HEK293 (cell line): ENCODE measurements at regions not wholly inside any gene's neighbourhood (a gene's known extent, or its start where the extent isn't known, plus 50 kb on each side); places are given as distances from the start of the nearest gene placed in this dataset.

Experiments
- CTCF ChIA-PET: fragments of 350-600 bp; formaldehyde crosslinking; extraction: SDS; loops from one replicate; lab custom pipeline; 2021; ENCODE audit warnings: antibody characterized with exemption; lab: Yijun Ruan, JAX
- POLR2A ChIA-PET: fragments of 300-600 bp; formaldehyde crosslinking; extraction: SDS; loops from one replicate; lab custom pipeline; 2020; ENCODE audit warnings: antibody characterized with exemption, inconsistent platforms; lab: Yijun Ruan, JAX
- H3K27ac ChIP-seq: fragments of 200-500 bp; sonication (Bioruptor generic); 2 replicates; pipeline ENCODE4 v1.5.1; 2014; ENCODE audit warnings: low read depth, low read length, control low read depth, inconsistent platforms; ENCODE audit errors: extremely low read depth
- H3K36me3 ChIP-seq, 2 experiments: fragments of 200-500 bp in 1 of 2; sonication (Bioruptor generic) in 1 of 2; 1 replicate in 1 of 2; 2 replicates in 1 of 2; pipeline ENCODE4 v1.5.1; 2014 to 2017; ENCODE audit warnings: inconsistent platforms in 2 of 2, low read length in 2 of 2; ENCODE audit not compliant: control insufficient read depth in 2 of 2, insufficient read depth in 1 of 2
- H3K4me1 ChIP-seq: fragments of 200-500 bp; sonication (Bioruptor generic); 2 replicates; pipeline ENCODE4 v1.5.1; 2014; ENCODE audit warnings: mild to moderate bottlenecking, low read length, inconsistent platforms; ENCODE audit not compliant: control insufficient read depth, insufficient read depth
- H3K4me3 ChIP-seq: 2 replicates; pipeline ENCODE4 v1.5.1; 2011; ENCODE audit warnings: low read depth, mild to moderate bottlenecking, control low read depth, low read length, moderate library complexity
- H3K9me3 ChIP-seq: fragments of 200-500 bp; sonication (Bioruptor generic); 2 replicates; pipeline ENCODE4 v1.5.1; 2014; ENCODE audit warnings: low read depth, low read length, inconsistent platforms; ENCODE audit not compliant: control insufficient read depth, insufficient read depth
- SCRT1 ChIP-seq: fragments of 450-650 bp; formaldehyde crosslinking; IDR thresholded peaks from 2 replicates; pipeline ENCODE4 v1.5.1; 2016; ENCODE audit warnings: missing biosample characterization, missing genetic modification characterization, borderline replicate concordance
- ZNF501 ChIP-seq: fragments of 450-650 bp; formaldehyde crosslinking; IDR thresholded peaks from 2 replicates; pipeline ENCODE4 v1.5.1; 2016; ENCODE audit warnings: missing biosample characterization, missing genetic modification characterization
- ZNF510 ChIP-seq: fragments of 450-650 bp; formaldehyde crosslinking; IDR thresholded peaks from 2 replicates; pipeline ENCODE4 v1.5.1; 2018; ENCODE audit warnings: mild to moderate bottlenecking, missing genetic modification characterization, missing biosample characterization; ENCODE audit not compliant: insufficient replicate concordance
- ZNF555 ChIP-seq: fragments of 450-650 bp; formaldehyde crosslinking; conservative IDR thresholded peaks from 2 replicates; pipeline ENCODE4 v1.5.1; 2017; ENCODE audit warnings: missing biosample characterization, mild to moderate bottlenecking, missing genetic modification characterization, inconsistent platforms
- ZNF701 ChIP-seq: fragments of 450-650 bp; formaldehyde crosslinking; IDR thresholded peaks from 2 replicates; pipeline ENCODE4 v1.5.1; 2016; ENCODE audit warnings: missing biosample characterization, missing genetic modification characterization
- ZNF792 ChIP-seq: fragments of 450-650 bp; formaldehyde crosslinking; IDR thresholded peaks from 2 replicates; pipeline ENCODE4 v1.5.1; 2016; ENCODE audit warnings: missing biosample characterization, missing genetic modification characterization
- ZNF837 ChIP-seq: fragments of 450-650 bp; formaldehyde crosslinking; IDR thresholded peaks from 2 replicates; pipeline ENCODE4 v1.5.1; 2016; ENCODE audit warnings: missing biosample characterization, missing genetic modification characterization
- TF ChIP-seq, protein P1 (sequence below): fragments of 450-650 bp; formaldehyde crosslinking; IDR thresholded peaks from 2 replicates; pipeline ENCODE4 v1.5.1; 2016; ENCODE audit warnings: missing biosample characterization, missing genetic modification characterization
- TF ChIP-seq, protein P2 (sequence below): fragments of 450-650 bp; formaldehyde crosslinking; IDR thresholded peaks from 2 replicates; pipeline ENCODE4 v1.5.1; 2016; ENCODE audit warnings: missing biosample characterization, missing genetic modification characterization
- TF ChIP-seq, protein P3 (sequence below): fragments of 450-650 bp; formaldehyde crosslinking; IDR thresholded peaks from 2 replicates; pipeline ENCODE4 v1.5.1; 2016; ENCODE audit warnings: missing biosample characterization, missing genetic modification characterization, borderline replicate concordance

GRCh38 chr4:173685831-173686210 lies 155.8 kb upstream of the HAND2 start:
- Histone ChIP-seq H3K27ac (no peak overlapping the region), H3K4me3 (no peak overlapping the region), H3K9me3 (no peaks in the 10 kb centered on the region), H3K4me1 (no peaks in the 10 kb centered on the region), H3K36me3 (no peaks in the 10 kb centered on the region)
- ChIA-PET POLR2A (interaction anchor here (0.5 kb wide), 1 partner anchor 156 kb away, joined by 7 read pairs; the partner anchor contains the start of gene HAND2), CTCF (no interaction called here)
- TF ChIP-seq ZNF837 (tag by site-specific recombination), result no peak
- TF ChIP-seq SCRT1 (tag by site-specific recombination), result no peak
- TF ChIP-seq ZNF792, result no peak
- TF ChIP-seq, protein P1, sequence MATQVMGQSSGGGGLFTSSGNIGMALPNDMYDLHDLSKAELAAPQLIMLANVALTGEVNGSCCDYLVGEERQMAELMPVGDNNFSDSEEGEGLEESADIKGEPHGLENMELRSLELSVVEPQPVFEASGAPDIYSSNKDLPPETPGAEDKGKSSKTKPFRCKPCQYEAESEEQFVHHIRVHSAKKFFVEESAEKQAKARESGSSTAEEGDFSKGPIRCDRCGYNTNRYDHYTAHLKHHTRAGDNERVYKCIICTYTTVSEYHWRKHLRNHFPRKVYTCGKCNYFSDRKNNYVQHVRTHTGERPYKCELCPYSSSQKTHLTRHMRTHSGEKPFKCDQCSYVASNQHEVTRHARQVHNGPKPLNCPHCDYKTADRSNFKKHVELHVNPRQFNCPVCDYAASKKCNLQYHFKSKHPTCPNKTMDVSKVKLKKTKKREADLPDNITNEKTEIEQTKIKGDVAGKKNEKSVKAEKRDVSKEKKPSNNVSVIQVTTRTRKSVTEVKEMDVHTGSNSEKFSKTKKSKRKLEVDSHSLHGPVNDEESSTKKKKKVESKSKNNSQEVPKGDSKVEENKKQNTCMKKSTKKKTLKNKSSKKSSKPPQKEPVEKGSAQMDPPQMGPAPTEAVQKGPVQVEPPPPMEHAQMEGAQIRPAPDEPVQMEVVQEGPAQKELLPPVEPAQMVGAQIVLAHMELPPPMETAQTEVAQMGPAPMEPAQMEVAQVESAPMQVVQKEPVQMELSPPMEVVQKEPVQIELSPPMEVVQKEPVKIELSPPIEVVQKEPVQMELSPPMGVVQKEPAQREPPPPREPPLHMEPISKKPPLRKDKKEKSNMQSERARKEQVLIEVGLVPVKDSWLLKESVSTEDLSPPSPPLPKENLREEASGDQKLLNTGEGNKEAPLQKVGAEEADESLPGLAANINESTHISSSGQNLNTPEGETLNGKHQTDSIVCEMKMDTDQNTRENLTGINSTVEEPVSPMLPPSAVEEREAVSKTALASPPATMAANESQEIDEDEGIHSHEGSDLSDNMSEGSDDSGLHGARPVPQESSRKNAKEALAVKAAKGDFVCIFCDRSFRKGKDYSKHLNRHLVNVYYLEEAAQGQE (tag by site-specific recombination), result no peak
- no peak for TF ChIP-seq ZNF701

GRCh38 chr4:173685165-173685830 lies 155.3 kb upstream of the HAND2 start:
- H3K4me3 ChIP-seq, result no peak overlapping the region
- H3K9me3 ChIP-seq, result no peaks in the 10 kb centered on the region
- no peaks in the 10 kb centered on the region for H3K36me3 ChIP-seq
- CTCF ChIA-PET, result interaction anchor here (0.6 kb wide), 1 partner anchor 300 kb away, joined by 3 read pairs; no protein-coding TSS in a partner anchor
- no peaks in the 10 kb centered on the region for H3K4me1 ChIP-seq
- TF ChIP-seq ZNF510 (tag by site-specific recombination) (no peak), ZNF501 (tag by site-specific recombination) (no peak), ZNF555 (no peak)
- TF ChIP-seq, protein P2, sequence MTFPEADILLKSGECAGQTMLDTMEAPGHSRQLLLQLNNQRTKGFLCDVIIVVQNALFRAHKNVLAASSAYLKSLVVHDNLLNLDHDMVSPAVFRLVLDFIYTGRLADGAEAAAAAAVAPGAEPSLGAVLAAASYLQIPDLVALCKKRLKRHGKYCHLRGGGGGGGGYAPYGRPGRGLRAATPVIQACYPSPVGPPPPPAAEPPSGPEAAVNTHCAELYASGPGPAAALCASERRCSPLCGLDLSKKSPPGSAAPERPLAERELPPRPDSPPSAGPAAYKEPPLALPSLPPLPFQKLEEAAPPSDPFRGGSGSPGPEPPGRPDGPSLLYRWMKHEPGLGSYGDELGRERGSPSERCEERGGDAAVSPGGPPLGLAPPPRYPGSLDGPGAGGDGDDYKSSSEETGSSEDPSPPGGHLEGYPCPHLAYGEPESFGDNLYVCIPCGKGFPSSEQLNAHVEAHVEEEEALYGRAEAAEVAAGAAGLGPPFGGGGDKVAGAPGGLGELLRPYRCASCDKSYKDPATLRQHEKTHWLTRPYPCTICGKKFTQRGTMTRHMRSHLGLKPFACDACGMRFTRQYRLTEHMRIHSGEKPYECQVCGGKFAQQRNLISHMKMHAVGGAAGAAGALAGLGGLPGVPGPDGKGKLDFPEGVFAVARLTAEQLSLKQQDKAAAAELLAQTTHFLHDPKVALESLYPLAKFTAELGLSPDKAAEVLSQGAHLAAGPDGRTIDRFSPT, result no peak
- TF ChIP-seq, protein P3, sequence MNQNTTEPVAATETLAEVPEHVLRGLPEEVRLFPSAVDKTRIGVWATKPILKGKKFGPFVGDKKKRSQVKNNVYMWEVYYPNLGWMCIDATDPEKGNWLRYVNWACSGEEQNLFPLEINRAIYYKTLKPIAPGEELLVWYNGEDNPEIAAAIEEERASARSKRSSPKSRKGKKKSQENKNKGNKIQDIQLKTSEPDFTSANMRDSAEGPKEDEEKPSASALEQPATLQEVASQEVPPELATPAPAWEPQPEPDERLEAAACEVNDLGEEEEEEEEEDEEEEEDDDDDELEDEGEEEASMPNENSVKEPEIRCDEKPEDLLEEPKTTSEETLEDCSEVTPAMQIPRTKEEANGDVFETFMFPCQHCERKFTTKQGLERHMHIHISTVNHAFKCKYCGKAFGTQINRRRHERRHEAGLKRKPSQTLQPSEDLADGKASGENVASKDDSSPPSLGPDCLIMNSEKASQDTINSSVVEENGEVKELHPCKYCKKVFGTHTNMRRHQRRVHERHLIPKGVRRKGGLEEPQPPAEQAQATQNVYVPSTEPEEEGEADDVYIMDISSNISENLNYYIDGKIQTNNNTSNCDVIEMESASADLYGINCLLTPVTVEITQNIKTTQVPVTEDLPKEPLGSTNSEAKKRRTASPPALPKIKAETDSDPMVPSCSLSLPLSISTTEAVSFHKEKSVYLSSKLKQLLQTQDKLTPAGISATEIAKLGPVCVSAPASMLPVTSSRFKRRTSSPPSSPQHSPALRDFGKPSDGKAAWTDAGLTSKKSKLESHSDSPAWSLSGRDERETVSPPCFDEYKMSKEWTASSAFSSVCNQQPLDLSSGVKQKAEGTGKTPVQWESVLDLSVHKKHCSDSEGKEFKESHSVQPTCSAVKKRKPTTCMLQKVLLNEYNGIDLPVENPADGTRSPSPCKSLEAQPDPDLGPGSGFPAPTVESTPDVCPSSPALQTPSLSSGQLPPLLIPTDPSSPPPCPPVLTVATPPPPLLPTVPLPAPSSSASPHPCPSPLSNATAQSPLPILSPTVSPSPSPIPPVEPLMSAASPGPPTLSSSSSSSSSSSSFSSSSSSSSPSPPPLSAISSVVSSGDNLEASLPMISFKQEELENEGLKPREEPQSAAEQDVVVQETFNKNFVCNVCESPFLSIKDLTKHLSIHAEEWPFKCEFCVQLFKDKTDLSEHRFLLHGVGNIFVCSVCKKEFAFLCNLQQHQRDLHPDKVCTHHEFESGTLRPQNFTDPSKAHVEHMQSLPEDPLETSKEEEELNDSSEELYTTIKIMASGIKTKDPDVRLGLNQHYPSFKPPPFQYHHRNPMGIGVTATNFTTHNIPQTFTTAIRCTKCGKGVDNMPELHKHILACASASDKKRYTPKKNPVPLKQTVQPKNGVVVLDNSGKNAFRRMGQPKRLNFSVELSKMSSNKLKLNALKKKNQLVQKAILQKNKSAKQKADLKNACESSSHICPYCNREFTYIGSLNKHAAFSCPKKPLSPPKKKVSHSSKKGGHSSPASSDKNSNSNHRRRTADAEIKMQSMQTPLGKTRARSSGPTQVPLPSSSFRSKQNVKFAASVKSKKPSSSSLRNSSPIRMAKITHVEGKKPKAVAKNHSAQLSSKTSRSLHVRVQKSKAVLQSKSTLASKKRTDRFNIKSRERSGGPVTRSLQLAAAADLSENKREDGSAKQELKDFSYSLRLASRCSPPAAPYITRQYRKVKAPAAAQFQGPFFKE (tag by site-specific recombination), result no peak
- no peak overlapping the region for H3K27ac ChIP-seq
- POLR2A ChIA-PET, result interaction anchor here (0.5 to 0.6 kb wide), 2 partner anchors 155 to 185 kb away, joined by 3 to 7 read pairs; partner anchors contain the start of gene HAND2
